HG03442 (cell line): ENCODE measurements at regions not wholly inside any gene's neighbourhood (a gene's known extent, or its start where the extent isn't known, plus 50 kb on each side); places are given as distances from the start of the nearest gene placed in this dataset.

Source experiments
- ATAC-seq: cut with Tn5 transposase; IDR thresholded peaks from one replicate; pipeline ENCODE4 v1.9.1; 2021; ENCODE audit warnings: mild to moderate bottlenecking, moderate library complexity; ENCODE audit not compliant: unreplicated experiment

GRCh38 chr13:97057176-97057575 is 62.9 kb upstream of the OXGR1 start:
- ATAC-seq: no peak

- ATAC-seq: no peak
These were observed 64.1 kb upstream of the OXGR1 start for GRCh38 chr13:97058391-97058790.

- ATAC-seq: no peak
These were observed 64.7 kb upstream of the OXGR1 start for GRCh38 chr13:97058926-97059325.

- ATAC-seq: no peak
These were observed 73.0 kb upstream of the OXGR1 start for GRCh38 chr13:97067017-97067895.

- ATAC-seq: no peak
These were observed 73.9 kb upstream of the OXGR1 start for GRCh38 chr13:97068151-97068550.

GRCh38 chr13:97069050-97069815 is 75.0 kb upstream of the OXGR1 start:
- ATAC-seq: no peak

- no peak for ATAC-seq
These were observed 78.0 kb upstream of the OXGR1 start for GRCh38 chr13:97072297-97072696.

- ATAC-seq: no peak
These were observed 80.3 kb upstream of the OXGR1 start for GRCh38 chr13:97074618-97075017.

GRCh38 chr13:97076898-97077297 is 82.6 kb upstream of the OXGR1 start:
- no peak for ATAC-seq

GRCh38 chr13:97077341-97077740 is 83.1 kb upstream of the OXGR1 start:
- ATAC-seq: no peak

GRCh38 chr13:97079726-97080125 is 85.5 kb upstream of the OXGR1 start:
- no peak for ATAC-seq

GRCh38 chr13:97082461-97083207 is 88.4 kb upstream of the OXGR1 start:
- no peak for ATAC-seq

GRCh38 chr13:97091196-97091595 is 96.9 kb upstream of the OXGR1 start:
- no peak for ATAC-seq

- ATAC-seq: no peak
These were observed 106.5 kb upstream of the OXGR1 start for GRCh38 chr13:97100821-97101220.

GRCh38 chr13:97101912-97102708 is 107.8 kb upstream of the OXGR1 start:
- no peak for ATAC-seq

GRCh38 chr13:97106323-97106722 is 112.0 kb upstream of the OXGR1 start:
- no peak for ATAC-seq

GRCh38 chr13:97107815-97108529 is 113.7 kb upstream of the OXGR1 start:
- no peak for ATAC-seq

GRCh38 chr13:97108530-97108900 is 113.6 kb upstream of the MBNL2 start:
- ATAC-seq: no peak

- no peak for ATAC-seq
These were observed 112.9 kb upstream of the MBNL2 start for GRCh38 chr13:97109256-97109655.
